Right lobe of liver (tissue), 6 donors: ENCODE measurements at regions not wholly inside any gene's neighbourhood (a gene's known extent, or its start where the extent isn't known, plus 50 kb on each side); places are given as distances from the start of the nearest gene placed in this dataset.

Experiments used
- ATAC-seq, 4 donors: fragments of 200-7000 bp; cut with Tn5 transposase; one replicate each; pipeline ENCODE4 v1.9.1; 2020; ENCODE audit warnings: mild to moderate bottlenecking in 4 of 4, moderate library complexity in 4 of 4
- DNase-seq, 3 donors: peaks; one replicate each; pipeline ENCODE4 v3.0.0-alpha.2; 2020
- H3K27ac ChIP-seq, 3 donors: fragments of 200-600 bp; one replicate each; pipeline ENCODE4 v1.8.0; 2022
- H3K27me3 ChIP-seq, 2 donors: fragments of 200-600 bp; one replicate each; pipeline ENCODE4 v1.8.0; 2022
- H3K36me3 ChIP-seq, 4 donors: fragments of 200-600 bp; sonication (generic) in 1 of 4; one replicate each; pipeline versions ENCODE4 v1.5.1 to v1.8.0; 2017 to 2022; ENCODE audit warnings: control low read depth in 1 of 4
- H3K4me1 ChIP-seq, 4 donors: fragments of 200-600 bp; sonication (generic) in 1 of 4; one replicate each; pipeline versions ENCODE4 v1.5.1 to v1.8.0; 2017 to 2022; ENCODE audit warnings: control low read depth in 1 of 4
- H3K4me3 ChIP-seq, 3 donors: fragments of 200-600 bp; one replicate each; pipeline ENCODE4 v1.8.0; 2022
- H3K9me3 ChIP-seq, 4 donors: fragments of 200-600 bp; sonication (generic) in 1 of 4; one replicate each; pipeline versions ENCODE4 v1.5.1 to v1.8.0; 2017 to 2022; ENCODE audit warnings: control low read depth in 1 of 4
- POLR2A ChIP-seq: fragments of 450-650 bp; IDR thresholded peaks from one replicate; pipeline ENCODE4 v1.6.1; 2017; ENCODE audit warnings: antibody characterized with exemption, mild to moderate bottlenecking
- WGBS: methylation state at CpG from one replicate; pipeline ENCODE4 v1.1.6; 2018; ENCODE audit warnings: low coverage, low lambda C conversion rate; ENCODE audit not compliant: insufficient coverage; ENCODE audit errors: missing lambda C conversion rate; 5-methylcytosine and 5-hydroxymethylcytosine counted together
- intact Hi-C, 2 donors: fragments of 100-400 bp; cut with DNase I; formaldehyde crosslinking; loops; one replicate each; pipeline versions ENCODE4 v1.11.2 to v1.14.1; 2022
- TF ChIP-seq, protein P1 (sequence below), 4 donors: fragments of 200-600 bp in 3 of 4; fragments of 450-650 bp in 1 of 4; IDR thresholded peaks; one replicate each; pipeline versions ENCODE4 v1.5.1 to v1.8.0; 2016 to 2022; ENCODE audit warnings: antibody characterized with exemption in 4 of 4, mild to moderate bottlenecking in 2 of 4
- donor health status: DM: no; HTN: yes; CAD: no.
- donor health status: DM: no; HTN: no; CAD: no.
- donor health status: DM: no; HTN: no; CAD: no.
- donor health status: DM: no; HTN: yes; CAD: no.
- donor health status: DM: no; HTN: yes; CAD: no.

DNA sequence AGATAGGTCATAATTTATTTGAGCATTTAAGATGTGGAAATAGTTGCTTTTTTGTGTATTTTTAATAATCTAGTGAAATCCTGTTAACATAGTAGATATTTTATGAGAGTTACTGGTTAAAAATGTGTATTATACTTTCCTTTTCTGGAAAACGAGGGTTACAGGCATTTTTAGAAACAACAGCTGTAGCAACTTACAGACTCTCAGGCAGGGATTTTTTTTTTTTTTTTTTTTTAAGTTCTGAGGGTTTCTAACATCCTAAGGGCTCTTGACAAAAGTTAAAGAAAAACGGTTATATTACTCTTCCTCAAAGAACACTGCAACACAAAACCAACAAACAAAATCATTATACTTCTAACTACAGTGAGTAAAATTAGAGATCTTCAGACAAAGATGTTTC, 205.9 kb downstream of the ACKR3 start:
- Histone ChIP-seq H3K36me3 (no peaks in the 10 kb centered on the region), H3K4me3 (no peak overlapping the region), H3K9me3 (no peaks in the 10 kb centered on the region), H3K27ac (no peak overlapping the region), H3K27me3 (no peaks in the 10 kb centered on the region), H3K4me1 (peaks cover 0 to 5% (median 2%) of the 10 kb centered on the region in 4 donors)
- intact Hi-C loops, result no loop called here
- WGBS, result 50% methylated on average over 2 of the region's 2 CpGs
- ATAC-seq (no peak), DNase-seq (no peak)
- TF ChIP-seq, protein P1, sequence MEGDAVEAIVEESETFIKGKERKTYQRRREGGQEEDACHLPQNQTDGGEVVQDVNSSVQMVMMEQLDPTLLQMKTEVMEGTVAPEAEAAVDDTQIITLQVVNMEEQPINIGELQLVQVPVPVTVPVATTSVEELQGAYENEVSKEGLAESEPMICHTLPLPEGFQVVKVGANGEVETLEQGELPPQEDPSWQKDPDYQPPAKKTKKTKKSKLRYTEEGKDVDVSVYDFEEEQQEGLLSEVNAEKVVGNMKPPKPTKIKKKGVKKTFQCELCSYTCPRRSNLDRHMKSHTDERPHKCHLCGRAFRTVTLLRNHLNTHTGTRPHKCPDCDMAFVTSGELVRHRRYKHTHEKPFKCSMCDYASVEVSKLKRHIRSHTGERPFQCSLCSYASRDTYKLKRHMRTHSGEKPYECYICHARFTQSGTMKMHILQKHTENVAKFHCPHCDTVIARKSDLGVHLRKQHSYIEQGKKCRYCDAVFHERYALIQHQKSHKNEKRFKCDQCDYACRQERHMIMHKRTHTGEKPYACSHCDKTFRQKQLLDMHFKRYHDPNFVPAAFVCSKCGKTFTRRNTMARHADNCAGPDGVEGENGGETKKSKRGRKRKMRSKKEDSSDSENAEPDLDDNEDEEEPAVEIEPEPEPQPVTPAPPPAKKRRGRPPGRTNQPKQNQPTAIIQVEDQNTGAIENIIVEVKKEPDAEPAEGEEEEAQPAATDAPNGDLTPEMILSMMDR (IDR thresholded peaks at IDR 0.05), result no peak
- TF ChIP-seq POLR2A, result no peak

DNA sequence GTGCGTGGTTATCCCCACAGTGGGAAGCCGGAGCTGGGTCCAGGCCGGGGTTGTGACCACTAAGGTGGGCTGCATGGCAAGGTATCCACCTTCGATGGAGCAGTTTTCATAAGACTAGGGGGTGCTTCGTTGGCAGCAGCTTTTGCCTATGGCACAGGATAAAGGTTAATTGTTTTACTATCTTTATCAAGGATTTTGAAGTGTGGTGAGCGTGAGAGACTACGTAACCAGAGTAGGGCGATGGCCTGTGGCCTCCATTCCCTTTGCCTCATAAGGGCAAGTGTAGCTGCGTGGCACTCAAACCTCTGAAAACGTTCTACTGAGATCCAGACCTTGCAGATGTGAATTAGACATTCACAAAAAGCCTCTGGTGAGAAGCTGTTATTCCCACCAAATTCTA, 206.6 kb downstream of the ACKR3 start:
- Histone ChIP-seq H3K4me1 (peaks cover 0 to 5% (median 2%) of the 10 kb centered on the region in 4 donors), H3K9me3 (no peaks in the 10 kb centered on the region), H3K27me3 (no peaks in the 10 kb centered on the region), H3K27ac (no peak overlapping the region), H3K4me3 (no peak overlapping the region), H3K36me3 (no peaks in the 10 kb centered on the region)
- intact Hi-C loops, result no loop called here
- TF ChIP-seq POLR2A, result no peak
- TF ChIP-seq, protein P1 (IDR thresholded peaks at IDR 0.05), result no peak
- DNase-seq (no peak), ATAC-seq (no peak)
- 95% methylated on average over 7 of the region's 10 CpGs for WGBS

DNA sequence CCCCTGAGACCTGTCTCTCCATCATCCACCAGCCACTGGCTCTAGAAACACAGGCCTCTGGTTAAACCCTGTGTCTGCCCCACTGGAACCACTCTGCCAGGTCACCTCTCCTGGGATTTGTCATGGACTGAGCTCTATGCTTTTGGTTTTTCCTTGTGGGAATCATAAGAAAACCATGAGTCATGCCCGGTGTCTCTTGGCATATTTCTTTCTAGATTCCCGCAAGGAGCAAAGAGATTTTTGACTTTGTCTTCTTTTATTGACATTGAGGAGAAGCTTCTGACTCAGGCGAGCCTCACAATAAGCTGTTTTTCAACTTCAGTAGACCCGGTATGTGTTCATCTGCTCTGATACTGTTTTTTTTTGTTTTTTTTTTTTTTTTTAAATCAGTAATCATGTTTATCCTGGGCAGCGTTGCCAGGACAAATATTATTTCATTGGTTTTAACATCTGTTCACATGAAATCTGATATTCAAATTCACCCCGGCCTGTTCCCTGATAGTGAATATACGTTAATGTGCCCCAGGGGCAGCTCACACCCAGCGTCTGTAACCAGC, 207.1 kb downstream of the ACKR3 start:
- ATAC-seq, result no peak
- H3K4me1 ChIP-seq, result peaks cover 0 to 5% (median 2%) of the 10 kb centered on the region in 4 donors
- intact Hi-C loops, result no loop called here
- H3K27ac ChIP-seq, result no peak overlapping the region
- H3K4me3 ChIP-seq, result no peak overlapping the region
- no peak for DNase-seq
- 49% methylated on average over 8 of the region's 8 CpGs for WGBS
- H3K36me3 ChIP-seq, result no peaks in the 10 kb centered on the region
- no peaks in the 10 kb centered on the region for H3K9me3 ChIP-seq
- H3K27me3 ChIP-seq, result no peaks in the 10 kb centered on the region
- no peak for TF ChIP-seq POLR2A
- TF ChIP-seq, protein P1 (IDR thresholded peaks at IDR 0.05), result no peak

DNA sequence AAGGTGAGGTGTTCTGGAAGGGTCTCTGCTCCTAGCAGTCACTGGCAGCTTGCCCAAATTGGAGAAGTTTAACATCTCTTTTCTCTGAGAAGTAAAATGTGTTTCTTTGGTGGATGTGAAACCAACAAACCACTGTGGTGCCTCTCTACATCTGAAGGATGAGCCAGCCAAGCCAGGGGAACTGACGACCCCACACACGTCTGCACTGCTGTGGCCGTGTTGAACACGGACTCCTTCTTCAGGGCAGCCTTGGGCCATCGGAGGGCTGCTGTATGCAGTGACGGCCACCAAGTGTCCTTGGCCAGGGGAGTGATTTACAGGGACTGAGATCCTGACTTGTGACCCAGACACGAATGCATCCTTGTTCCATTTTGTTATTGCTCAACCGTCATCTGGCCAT, 207.8 kb downstream of the ACKR3 start:
- Histone ChIP-seq H3K27ac (no peak overlapping the region), H3K4me1 (peaks cover 0 to 6% (median 3%) of the 10 kb centered on the region in 4 donors), H3K27me3 (no peaks in the 10 kb centered on the region), H3K9me3 (no peaks in the 10 kb centered on the region), H3K36me3 (no peaks in the 10 kb centered on the region), H3K4me3 (no peak overlapping the region)
- TF ChIP-seq, protein P1 (IDR thresholded peaks at IDR 0.05), result no peak
- TF ChIP-seq POLR2A, result no peak
- WGBS, result no CpG with 5 or more reads among the region's 8 CpGs
- no peak for DNase-seq
- ATAC-seq, result peak in 1 of 4 donors; percentile 15
- intact Hi-C loops, result no loop called here
